D721Med (cell line): ENCODE measurements at regions not wholly inside any gene's neighbourhood (a gene's known extent, or its start where the extent isn't known, plus 50 kb on each side); places are given as distances from the start of the nearest gene placed in this dataset.
A peak's percentile ranks its signal among the peaks of the same experiment; 100 is the strongest.

Source experiments
- DNase-seq: peaks from one replicate; pipeline ENCODE4 v3.0.0; 2011; ENCODE audit warnings: low spot score; ENCODE audit not compliant: insufficient read length
- FAIRE-seq: peaks from 2 replicates; lab custom pipeline; 2011; peaks lifted over from hg19 to GRCh38; lab: Jason Lieb, UNC
- CTCF ChIP-seq: IDR thresholded peaks from 2 replicates; pipeline ENCODE4 v1.5.1; 2012; ENCODE audit warnings: mild to moderate bottlenecking, control low read depth; ENCODE audit not compliant: insufficient read depth; ENCODE audit errors: missing control alignments

GRCh38 chr20:63058696-63059335 lies 52.1 kb upstream of the BHLHE23 start:
- FAIRE-seq, result no peak
- TF ChIP-seq CTCF, result no peak
- no peak for DNase-seq

- DNase-seq (no peak), FAIRE-seq (no peak)
- no peak for TF ChIP-seq CTCF
These were observed 50.7 kb upstream of the BHLHE23 start for GRCh38 chr20:63057171-63058117.

GRCh38 chr20:63056236-63057170 lies 49.7 kb upstream of the BHLHE23 start:
- peak; percentile 45 for DNase-seq
- TF ChIP-seq CTCF, result peak; percentile 55
- FAIRE-seq, result no peak
